Sciatic nerve (tissue), 2 donors: ENCODE measurements at regions not wholly inside any gene's neighbourhood (a gene's known extent, or its start where the extent isn't known, plus 50 kb on each side); places are given as distances from the start of the nearest gene placed in this dataset.
"Not testable (repeated sequence)": the region's sequence is repeated elsewhere in the genome, so short reads cannot be mapped to it uniquely, and the experiment has no call there.

Experiments
- ATAC-seq: fragments of 200-7000 bp; cut with Tn5 transposase; one replicate; pipeline ENCODE4 v1.9.1; 2020; ENCODE audit warnings: mild to moderate bottlenecking, moderate library complexity
- DNase-seq: peaks from one replicate; pipeline ENCODE4 v3.0.0-alpha.2; 2020; ENCODE audit warnings: low spot score
- intact Hi-C: fragments of 100-400 bp; cut with DNase I; formaldehyde crosslinking; loops from one replicate; pipeline ENCODE4 v1.14.2; 2022
- donor health status: DM: no; HTN: no; CAD: no.
- donor health status: DM: no; HTN: no; CAD: no.

- DNase-seq, ATAC-seq, intact Hi-C loops: not testable (repeated sequence)
Observed at GRCh38 chr2:87525497-87525991, 222.3 kb upstream of the PLGLB2 start.

GRCh38 chr2:87526258-87526657 is 221.6 kb upstream of the PLGLB2 start:
- ATAC-seq, intact Hi-C loops: not testable (repeated sequence)

GRCh38 chr2:87531968-87532715 is 215.7 kb upstream of the PLGLB2 start:
- ATAC-seq, intact Hi-C loops, DNase-seq: not testable (repeated sequence)

More at GRCh38 chr2:87526258-87526657, 221.6 kb upstream of the PLGLB2 start:
- DNase-seq = not testable (repeated sequence)

- DNase-seq, intact Hi-C loops: not testable (repeated sequence)
- ATAC-seq = peak; percentile 39
Observed at GRCh38 chr2:87533390-87534272, 214.3 kb upstream of the PLGLB2 start.

- DNase-seq, intact Hi-C loops: not testable (repeated sequence)
- ATAC-seq = peak; percentile 13
Observed at GRCh38 chr2:87534273-87534889, 213.5 kb upstream of the PLGLB2 start.

GRCh38 chr2:87536427-87536826 is 211.5 kb upstream of the PLGLB2 start:
- intact Hi-C loops, DNase-seq, ATAC-seq: not testable (repeated sequence)

GRCh38 chr2:87537251-87537671 is 210.6 kb upstream of the PLGLB2 start:
- DNase-seq, intact Hi-C loops, ATAC-seq: not testable (repeated sequence)

- DNase-seq, intact Hi-C loops, ATAC-seq: not testable (repeated sequence)
Observed at GRCh38 chr2:87538268-87538667, 209.6 kb upstream of the PLGLB2 start.

- intact Hi-C loops = not testable (repeated sequence)
- peak; percentile 24 for ATAC-seq
Observed at GRCh38 chr2:87539151-87539943, 208.5 kb upstream of the PLGLB2 start.

GRCh38 chr2:87540242-87540641 is 207.6 kb upstream of the PLGLB2 start:
- intact Hi-C loops = not testable (repeated sequence)

More at GRCh38 chr2:87539151-87539943, 208.5 kb upstream of the PLGLB2 start:
- not testable (repeated sequence) for DNase-seq

GRCh38 chr2:87542599-87543174 is 205.2 kb upstream of the PLGLB2 start:
- ATAC-seq, intact Hi-C loops, DNase-seq: not testable (repeated sequence)

More at GRCh38 chr2:87540242-87540641, 207.6 kb upstream of the PLGLB2 start:
- DNase-seq, ATAC-seq: not testable (repeated sequence)

GRCh38 chr2:87543797-87544196 is 204.1 kb upstream of the PLGLB2 start:
- DNase-seq, intact Hi-C loops, ATAC-seq: not testable (repeated sequence)

GRCh38 chr2:87547106-87547505 is 200.8 kb upstream of the PLGLB2 start:
- DNase-seq, intact Hi-C loops, ATAC-seq: not testable (repeated sequence)

GRCh38 chr2:87547966-87548365 is 199.9 kb upstream of the PLGLB2 start:
- intact Hi-C loops, ATAC-seq, DNase-seq: not testable (repeated sequence)

GRCh38 chr2:87548681-87549536 is 199.0 kb upstream of the PLGLB2 start:
- ATAC-seq, DNase-seq, intact Hi-C loops: not testable (repeated sequence)

GRCh38 chr2:87549561-87550202 is 198.2 kb upstream of the PLGLB2 start:
- intact Hi-C loops, ATAC-seq: not testable (repeated sequence)

More at GRCh38 chr2:87549561-87550202, 198.2 kb upstream of the PLGLB2 start:
- not testable (repeated sequence) for DNase-seq
